Peyer's patch (tissue), 4 donors: ENCODE measurements at regions not wholly inside any gene's neighbourhood (a gene's known extent, or its start where the extent isn't known, plus 50 kb on each side); places are given as distances from the start of the nearest gene placed in this dataset.

Experiments used
- DNase-seq, 3 donors: peaks; one replicate each; pipeline ENCODE4 v3.0.0-alpha.2; 2017 to 2019
- H3K27ac ChIP-seq, 4 donors: fragments of 200-600 bp; sonication (generic); one replicate each; pipeline ENCODE4 v1.5.1; 2016 to 2019
- H3K27me3 ChIP-seq, 2 donors: fragments of 200-600 bp; sonication (generic); one replicate each; pipeline ENCODE4 v1.5.1; 2019
- H3K36me3 ChIP-seq, 3 donors: fragments of 200-600 bp; sonication (generic); one replicate each; pipeline ENCODE4 v1.5.1; 2016 to 2019
- H3K4me1 ChIP-seq, 4 donors: fragments of 200-600 bp; sonication (generic); one replicate each; pipeline ENCODE4 v1.5.1; 2016 to 2019
- H3K4me3 ChIP-seq, 4 donors: fragments of 200-600 bp; sonication (generic); 1 replicate in 3 of 4; 2 replicates in 1 of 4; pipeline ENCODE4 v1.5.1; 2016 to 2019; ENCODE audit warnings: mild to moderate bottlenecking in 1 of 4
- H3K9me3 ChIP-seq, 4 donors: fragments of 200-600 bp; sonication (generic); one replicate each; pipeline ENCODE4 v1.5.1; 2016 to 2019; ENCODE audit warnings: mild to moderate bottlenecking in 1 of 4
- CTCF ChIP-seq, 6 experiments: fragments of 450-650 bp in 4 of 6; fragments of 200-600 bp in 2 of 6; sonication (generic) in 1 of 6; IDR thresholded peaks; one replicate each; pipeline ENCODE4 v1.5.1; 2017 to 2019; ENCODE audit warnings: antibody characterized with exemption in 6 of 6, mild to moderate bottlenecking in 3 of 6, moderate library complexity in 1 of 6
- POLR2A ChIP-seq, 2 donors: fragments of 450-650 bp; IDR thresholded peaks; one replicate each; pipeline ENCODE4 v1.5.1; 2017; ENCODE audit warnings: antibody characterized with exemption in 2 of 2, mild to moderate bottlenecking in 2 of 2, moderate library complexity in 2 of 2

- Histone ChIP-seq H3K36me3 (no peaks in the 10 kb centered on the region), H3K4me1 (no peaks in the 10 kb centered on the region), H3K27me3 (no peaks in the 10 kb centered on the region), H3K4me3 (no peak overlapping the region), H3K9me3 (no peaks in the 10 kb centered on the region), H3K27ac (no peak overlapping the region)
- no peak for TF ChIP-seq CTCF (IDR thresholded peaks at IDR 0.05)
- TF ChIP-seq POLR2A (IDR thresholded peaks at IDR 0.05): no peak
- no peak for DNase-seq
These were observed 226.5 kb upstream of the TUT7 start for GRCh38 chr9:86580688-86581087.

DNA sequence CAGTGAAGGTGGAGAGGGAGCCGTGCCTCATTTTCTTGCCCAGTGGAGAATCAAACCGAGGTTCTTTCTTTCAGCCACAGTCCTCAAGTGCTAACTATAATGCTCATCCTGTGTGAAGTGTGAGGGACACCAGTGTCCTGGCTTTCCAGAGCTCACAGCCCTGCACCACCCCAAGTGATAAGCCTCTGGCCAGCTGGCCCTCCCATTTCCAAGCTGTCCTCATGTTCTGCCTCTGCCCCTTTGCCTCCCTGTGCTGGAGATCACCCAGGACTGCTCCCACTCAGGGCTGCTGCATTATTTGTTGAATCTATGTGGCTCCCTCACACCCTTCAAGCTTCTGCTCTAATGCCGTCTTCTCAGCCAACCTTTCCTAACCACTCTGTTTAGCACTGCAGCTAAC, 224.5 kb upstream of the TUT7 start:
- DNase-seq: no peak

DNA sequence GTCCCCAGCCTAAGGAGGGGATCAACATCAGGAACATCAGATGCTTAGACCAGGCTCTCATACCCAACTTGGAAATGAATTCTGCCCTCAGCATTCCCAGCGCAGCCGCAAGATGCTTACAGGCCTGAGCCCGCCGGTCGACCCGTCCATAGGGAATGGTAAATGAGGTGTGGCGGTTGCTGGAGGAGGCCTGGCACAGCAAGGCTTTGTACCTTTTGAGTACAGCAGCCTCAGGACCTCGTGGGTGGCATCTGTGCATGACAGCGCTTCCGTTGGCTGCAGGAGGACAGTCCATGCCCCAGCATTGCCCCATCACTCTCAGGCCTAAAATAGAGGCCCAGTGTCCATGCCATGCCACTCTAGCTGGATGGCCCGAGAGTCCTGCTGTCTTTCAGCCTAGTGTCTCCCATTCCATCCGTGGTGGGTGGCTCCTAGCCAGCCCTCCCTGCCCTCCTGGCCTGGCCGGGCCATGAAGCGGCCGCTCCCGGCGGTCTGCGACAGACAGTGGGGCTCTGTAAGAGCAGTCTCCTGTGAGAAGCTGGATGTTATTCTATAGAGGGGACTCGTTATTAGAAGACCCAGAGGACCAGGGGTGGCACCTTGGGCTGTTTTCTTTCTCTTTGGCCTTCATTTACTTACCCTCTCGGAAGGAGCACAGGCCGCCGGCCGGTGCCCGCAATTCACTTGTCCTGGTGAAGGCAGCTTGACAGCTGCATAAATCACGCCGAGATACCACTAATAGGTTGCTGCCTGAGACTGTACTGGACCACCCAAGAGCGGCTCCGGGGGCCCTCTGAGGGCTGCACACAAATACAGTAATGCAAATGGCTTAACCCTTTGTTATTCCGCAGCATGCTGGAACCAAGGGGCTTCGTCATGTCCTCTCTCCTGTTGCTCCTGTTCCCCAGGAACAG, 223.5 kb upstream of the TUT7 start:
- Histone ChIP-seq H3K4me1 (no peaks in the 10 kb centered on the region), H3K36me3 (no peaks in the 10 kb centered on the region), H3K4me3 (no peak overlapping the region), H3K27ac (no peak overlapping the region), H3K9me3 (no peaks in the 10 kb centered on the region), H3K27me3 (no peaks in the 10 kb centered on the region)
- no peak for DNase-seq
- no peak for TF ChIP-seq CTCF (IDR thresholded peaks at IDR 0.05)
- TF ChIP-seq POLR2A (IDR thresholded peaks at IDR 0.05): no peak

More for the DNA sequence above, 224.5 kb upstream of the TUT7 start:
- H3K4me3 ChIP-seq: no peak overlapping the region
- no peak overlapping the region for H3K27ac ChIP-seq
- no peaks in the 10 kb centered on the region for H3K36me3 ChIP-seq
- no peaks in the 10 kb centered on the region for H3K4me1 ChIP-seq
- H3K9me3 ChIP-seq: no peaks in the 10 kb centered on the region
- TF ChIP-seq POLR2A (IDR thresholded peaks at IDR 0.05): no peak
- TF ChIP-seq CTCF (IDR thresholded peaks at IDR 0.05): no peak
- no peaks in the 10 kb centered on the region for H3K27me3 ChIP-seq

DNA sequence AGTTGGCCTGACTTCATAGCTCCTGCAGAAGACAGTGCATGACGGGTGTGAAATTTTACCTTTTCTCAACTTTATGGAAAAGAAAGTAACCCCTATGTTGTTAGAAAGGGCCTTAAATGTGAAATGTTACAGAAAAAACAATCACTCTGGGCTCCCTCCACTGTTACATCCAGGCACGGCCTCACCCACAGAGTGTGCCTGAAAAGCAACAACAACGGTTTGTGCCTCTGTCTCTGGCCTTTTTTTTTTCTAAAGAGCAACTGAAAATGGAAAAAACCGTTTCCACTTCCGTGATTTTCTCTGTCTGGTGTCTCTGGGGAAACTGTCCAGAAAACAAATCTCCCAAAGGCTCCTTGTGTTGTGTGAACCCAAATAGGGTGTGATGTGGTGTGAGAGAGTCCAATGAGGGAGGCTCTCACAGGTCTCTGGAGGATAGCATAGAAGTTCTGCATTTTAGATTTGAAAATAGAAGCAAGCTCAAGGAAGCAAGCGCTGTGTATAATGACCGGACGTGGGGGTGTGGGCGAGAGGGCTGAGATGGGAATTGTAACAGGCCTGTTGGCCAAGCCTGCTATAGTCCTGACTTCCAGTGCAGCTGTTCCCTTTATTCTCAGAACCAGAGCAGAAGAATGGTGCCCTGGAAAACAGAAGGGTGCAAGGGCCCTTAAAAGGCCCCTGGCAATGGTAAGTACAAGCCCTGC, 221.8 kb upstream of the TUT7 start:
- Histone ChIP-seq H3K27ac (no peak overlapping the region), H3K27me3 (no peaks in the 10 kb centered on the region)
- DNase-seq: no peak

DNA sequence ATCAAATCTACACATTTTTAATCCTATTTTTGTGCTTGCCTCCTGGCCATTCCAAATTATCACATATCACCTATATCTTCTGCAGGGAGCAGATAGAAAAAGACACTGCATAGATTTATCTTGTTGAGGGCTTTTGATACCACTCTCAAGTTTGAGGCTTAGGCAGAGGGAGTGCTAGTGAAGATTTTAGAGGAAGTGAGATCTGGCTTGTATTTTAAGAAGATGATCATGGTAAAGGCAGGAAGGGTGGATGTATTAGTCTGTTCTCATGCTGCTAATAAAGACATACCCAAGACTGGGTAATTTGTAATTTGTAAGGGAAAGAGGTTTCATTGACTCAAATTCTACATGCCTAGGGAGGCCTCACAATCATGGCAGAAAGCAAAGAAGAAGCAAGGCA, 220.9 kb upstream of the TUT7 start:
- no peak for DNase-seq
- H3K9me3 ChIP-seq: no peaks in the 10 kb centered on the region
- no peaks in the 10 kb centered on the region for H3K27me3 ChIP-seq
- H3K4me3 ChIP-seq: no peak overlapping the region
- H3K4me1 ChIP-seq: no peaks in the 10 kb centered on the region
- no peak overlapping the region for H3K27ac ChIP-seq
- TF ChIP-seq CTCF (IDR thresholded peaks at IDR 0.05) (no peak), POLR2A (IDR thresholded peaks at IDR 0.05) (no peak)
- no peaks in the 10 kb centered on the region for H3K36me3 ChIP-seq

More for the DNA sequence above, 221.8 kb upstream of the TUT7 start:
- no peak for TF ChIP-seq CTCF (IDR thresholded peaks at IDR 0.05)
- TF ChIP-seq POLR2A (IDR thresholded peaks at IDR 0.05): no peak
- H3K36me3 ChIP-seq: no peaks in the 10 kb centered on the region
- H3K9me3 ChIP-seq: no peaks in the 10 kb centered on the region
- no peak overlapping the region for H3K4me3 ChIP-seq
- H3K4me1 ChIP-seq: no peaks in the 10 kb centered on the region
